Loucy (cell line): ENCODE measurements at regions not wholly inside any gene's neighbourhood (a gene's known extent, or its start where the extent isn't known, plus 50 kb on each side); places are given as distances from the start of the nearest gene placed in this dataset.

Source experiments
- H2AFZ ChIP-seq: fragments of 200-600 bp; sonication (generic); 2 replicates; pipeline ENCODE4 v1.6.0; 2016; ENCODE audit warnings: antibody characterized with exemption, mild to moderate bottlenecking, low read length, moderate library complexity
- H3F3A ChIP-seq: fragments of 200-600 bp; 2 replicates; pipeline ENCODE4 v1.6.0; 2016; ENCODE audit warnings: antibody characterized with exemption, low read depth, mild to moderate bottlenecking
- H3K27me3 ChIP-seq: fragments of 200-600 bp; sonication (generic); 2 replicates; pipeline ENCODE4 v1.6.1; 2014; ENCODE audit warnings: low read length, mild to moderate bottlenecking; ENCODE audit not compliant: insufficient read depth, poor library complexity, severe bottlenecking
- H3K36me3 ChIP-seq: fragments of 200-600 bp; sonication (generic); 2 replicates; pipeline ENCODE4 v1.6.1; 2016; ENCODE audit warnings: low read length; ENCODE audit not compliant: insufficient read depth
- H3K4me1 ChIP-seq: fragments of 200-600 bp; sonication (generic); 2 replicates; pipeline ENCODE4 v1.5.1; 2014; ENCODE audit warnings: low read length, mild to moderate bottlenecking; ENCODE audit not compliant: insufficient read depth, poor library complexity, severe bottlenecking
- H3K4me2 ChIP-seq: fragments of 200-600 bp; sonication (generic); 2 replicates; pipeline ENCODE4 v1.6.0; 2014; ENCODE audit warnings: antibody characterized with exemption, low read length, low read depth, mild to moderate bottlenecking; ENCODE audit not compliant: poor library complexity, severe bottlenecking
- H3K4me3 ChIP-seq: fragments of 200-600 bp; sonication (generic); 2 replicates; pipeline ENCODE4 v1.5.1; 2014; ENCODE audit warnings: low read length, mild to moderate bottlenecking, mixed read lengths; ENCODE audit not compliant: poor library complexity, severe bottlenecking
- H3K79me2 ChIP-seq: fragments of 200-600 bp; sonication (generic); 2 replicates; pipeline ENCODE4 v1.6.1; 2014; ENCODE audit warnings: low read length; ENCODE audit not compliant: insufficient read depth
- H3K9ac ChIP-seq: fragments of 200-600 bp; sonication (generic); 2 replicates; pipeline ENCODE4 v1.6.0; 2014; ENCODE audit warnings: mild to moderate bottlenecking, low read depth, low read length, moderate library complexity; ENCODE audit not compliant: poor library complexity, severe bottlenecking
- H3K9me2 ChIP-seq: fragments of 200-600 bp; sonication (generic); replicated peaks from 2 replicates; pipeline ENCODE4 v1.6.1; 2016; ENCODE audit warnings: low read depth, low read length, mixed read lengths
- H3K9me3 ChIP-seq: fragments of 200-600 bp; sonication (generic); 2 replicates; pipeline ENCODE4 v1.6.1; 2014; ENCODE audit warnings: mild to moderate bottlenecking, antibody characterized with exemption, low read length, low read depth; ENCODE audit not compliant: insufficient read depth
- H4K20me1 ChIP-seq: fragments of 200-600 bp; sonication (generic); 2 replicates; pipeline ENCODE4 v1.6.0; 2014; ENCODE audit warnings: antibody characterized with exemption, low read length, mild to moderate bottlenecking; ENCODE audit not compliant: insufficient read depth, poor library complexity, severe bottlenecking
- CTCF ChIP-seq: fragments of 200-600 bp; sonication (generic); conservative IDR thresholded peaks from 2 replicates; pipeline ENCODE4 v1.5.1; 2014; ENCODE audit warnings: mild to moderate bottlenecking, antibody characterized with exemption, low read length
- EZH2phosphoT487 ChIP-seq: fragments of 200-600 bp; IDR thresholded peaks from 2 replicates; pipeline ENCODE4 v1.6.1; 2018; ENCODE audit warnings: antibody characterized with exemption, mild to moderate bottlenecking, moderate library complexity, borderline replicate concordance

DNA sequence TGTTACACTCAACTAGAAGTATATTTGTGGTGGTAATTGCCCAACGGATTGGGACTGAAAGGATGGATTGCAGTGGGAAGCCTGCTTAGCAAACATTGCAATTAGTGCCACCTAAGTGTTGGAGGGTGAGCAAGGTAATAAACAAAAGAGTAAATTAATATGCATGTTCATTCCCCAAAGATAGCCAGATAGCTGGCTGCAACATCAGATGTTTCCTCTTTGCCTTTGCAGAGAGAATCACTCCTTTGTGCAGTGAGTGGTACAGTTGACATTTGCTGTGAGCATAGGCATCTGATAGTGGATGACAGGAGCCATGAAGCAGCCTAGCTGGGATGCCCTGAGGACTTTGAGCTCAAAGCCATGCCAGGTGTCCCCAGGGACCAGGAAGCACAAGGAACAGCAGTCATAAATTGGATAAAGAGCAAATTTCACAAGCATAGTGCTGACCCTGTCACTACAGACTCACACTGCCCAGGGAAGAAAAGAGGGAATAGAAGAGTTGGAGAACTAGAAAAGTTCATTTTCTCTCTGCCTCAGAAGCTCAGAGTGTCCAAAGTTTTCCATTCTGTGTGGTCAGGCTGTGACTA, 336.1 kb upstream of the SLC30A5 start:
- Histone ChIP-seq H3K9me2 (no peaks in the 10 kb centered on the region), H3K4me3 (no peak overlapping the region), H3K4me1 (peaks cover 5% of the 10 kb centered on the region), H3K9ac (no peak overlapping the region), H3K79me2 (no peaks in the 10 kb centered on the region), H3K36me3 (no peaks in the 10 kb centered on the region), H3F3A (no peaks in the 10 kb centered on the region), H4K20me1 (no peaks in the 10 kb centered on the region), H2AFZ (no peak overlapping the region), H3K4me2 (no peak overlapping the region), H3K27me3 (no peaks in the 10 kb centered on the region), H3K9me3 (no peaks in the 10 kb centered on the region)
- no peak for TF ChIP-seq CTCF
- no peak for TF ChIP-seq EZH2phosphoT487

- H3K4me1 ChIP-seq, result peaks cover 5% of the 10 kb centered on the region
- no peaks in the 10 kb centered on the region for H3K9me3 ChIP-seq
- no peaks in the 10 kb centered on the region for H3K36me3 ChIP-seq
- H4K20me1 ChIP-seq, result no peaks in the 10 kb centered on the region
- no peak overlapping the region for H3K4me2 ChIP-seq
- H2AFZ ChIP-seq, result no peak overlapping the region
- H3K4me3 ChIP-seq, result no peak overlapping the region
- no peaks in the 10 kb centered on the region for H3K27me3 ChIP-seq
- no peaks in the 10 kb centered on the region for H3K79me2 ChIP-seq
- TF ChIP-seq CTCF (no peak), EZH2phosphoT487 (no peak)
- no peaks in the 10 kb centered on the region for H3K9me2 ChIP-seq
- H3K9ac ChIP-seq, result no peak overlapping the region
- no peaks in the 10 kb centered on the region for H3F3A ChIP-seq
These were observed 334.2 kb upstream of the SLC30A5 start for GRCh38 chr5:68759593-68759992.

DNA sequence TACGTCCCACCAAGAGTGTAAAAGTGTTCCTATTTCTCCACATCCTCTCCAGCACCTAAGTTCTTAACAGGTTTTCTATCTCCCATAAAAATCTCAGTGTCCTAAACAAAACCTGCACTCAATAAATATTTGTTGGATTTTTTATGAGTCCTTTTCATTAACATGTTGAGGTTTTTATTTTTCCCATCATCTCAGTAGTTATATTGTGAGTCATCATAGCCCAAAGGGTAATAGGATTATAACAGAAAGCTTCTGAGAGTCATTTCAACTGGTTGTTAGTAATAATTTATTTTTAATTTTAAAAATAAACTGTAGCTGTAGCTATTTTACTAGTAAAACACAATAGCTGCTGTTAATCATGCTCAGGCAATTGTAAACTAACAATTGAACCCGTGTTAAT, 331.6 kb upstream of the SLC30A5 start:
- Histone ChIP-seq H3K9me3 (no peaks in the 10 kb centered on the region), H3K4me3 (no peak overlapping the region), H4K20me1 (no peaks in the 10 kb centered on the region), H3K4me1 (peaks cover under 1% of the 10 kb centered on the region), H3F3A (no peaks in the 10 kb centered on the region), H2AFZ (no peak overlapping the region), H3K79me2 (no peaks in the 10 kb centered on the region), H3K27me3 (no peaks in the 10 kb centered on the region), H3K9me2 (no peaks in the 10 kb centered on the region), H3K9ac (no peak overlapping the region), H3K36me3 (no peaks in the 10 kb centered on the region), H3K4me2 (no peak overlapping the region)
- no peak for TF ChIP-seq EZH2phosphoT487
- TF ChIP-seq CTCF, result no peak
